Lower leg skin (tissue), 3 donors: ENCODE measurements at regions not wholly inside any gene's neighbourhood (a gene's known extent, or its start where the extent isn't known, plus 50 kb on each side); places are given as distances from the start of the nearest gene placed in this dataset.

ENCODE experiments used
- CTCF ChIP-seq, 3 donors: fragments of 450-650 bp; IDR thresholded peaks; one replicate each; pipeline ENCODE4 v1.5.1; 2016; ENCODE audit warnings: antibody characterized with exemption in 3 of 3, mild to moderate bottlenecking in 3 of 3, moderate library complexity in 2 of 3
- POLR2A ChIP-seq, 2 donors: fragments of 450-650 bp; IDR thresholded peaks; one replicate each; pipeline ENCODE4 v1.6.1; 2016 to 2017; ENCODE audit warnings: antibody characterized with exemption in 2 of 2, mild to moderate bottlenecking in 1 of 2, moderate library complexity in 1 of 2

GRCh38 chr10:130824230-130825014, 487.1 kb downstream of the TCERG1L start:
- TF ChIP-seq CTCF (IDR thresholded peaks at IDR 0.05) (no peak), POLR2A (IDR thresholded peaks at IDR 0.05) (no peak)
